Tibial nerve (tissue), 4 donors: ENCODE measurements at regions not wholly inside any gene's neighbourhood (a gene's known extent, or its start where the extent isn't known, plus 50 kb on each side); places are given as distances from the start of the nearest gene placed in this dataset.

Source experiments
- DNase-seq, 2 donors: peaks; one replicate each; pipeline ENCODE4 v3.0.0-alpha.2; 2019; ENCODE audit warnings: low spot score in 2 of 2
- H3K27ac ChIP-seq, 4 donors: fragments of 200-600 bp; sonication (generic) in 3 of 4; one replicate each; pipeline ENCODE4 v1.5.1; 2017 to 2019; ENCODE audit warnings: mild to moderate bottlenecking in 1 of 4
- H3K27me3 ChIP-seq, 2 donors: fragments of 200-600 bp; sonication (generic) in 1 of 2; one replicate each; pipeline versions ENCODE4 v1.5.1 to v1.6.0; 2017 to 2019
- H3K36me3 ChIP-seq, 3 donors: fragments of 200-600 bp; sonication (generic); one replicate each; pipeline ENCODE4 v1.5.1; 2018 to 2019
- H3K4me1 ChIP-seq, 4 donors: fragments of 200-600 bp; sonication (generic) in 3 of 4; one replicate each; pipeline ENCODE4 v1.5.1; 2017 to 2019
- H3K4me3 ChIP-seq, 4 donors: fragments of 200-600 bp; sonication (generic) in 3 of 4; one replicate each; pipeline ENCODE4 v1.5.1; 2017 to 2019; ENCODE audit warnings: mild to moderate bottlenecking in 1 of 4, moderate library complexity in 1 of 4
- H3K9me3 ChIP-seq, 4 donors: fragments of 200-600 bp; sonication (generic) in 3 of 4; one replicate each; pipeline ENCODE4 v1.5.1; 2017 to 2019
- EP300 ChIP-seq, 2 donors: sonication (generic); formaldehyde crosslinking; IDR thresholded peaks; one replicate each; pipeline ENCODE4 v1.6.1; 2017; ENCODE audit warnings: antibody characterized with exemption in 2 of 2, mild to moderate bottlenecking in 1 of 2
- POLR2A ChIP-seq, 2 donors: fragments of 450-650 bp; IDR thresholded peaks; one replicate each; pipeline ENCODE4 v1.6.1; 2017; ENCODE audit warnings: antibody characterized with exemption in 2 of 2, mild to moderate bottlenecking in 2 of 2, moderate library complexity in 2 of 2
- WGBS, 2 donors: methylation state at CpG; one replicate each; pipeline ENCODE4 v1.1.5; 2018; 5-methylcytosine and 5-hydroxymethylcytosine counted together
- TF ChIP-seq, protein P1 (sequence below), 5 experiments: fragments of 200-600 bp in 3 of 5; fragments of 450-650 bp in 2 of 5; sonication (generic) in 3 of 5; IDR thresholded peaks; one replicate each; pipeline ENCODE4 v1.5.1; 2016 to 2019; ENCODE audit warnings: antibody characterized with exemption in 5 of 5, mild to moderate bottlenecking in 3 of 5, moderate library complexity in 2 of 5

DNA sequence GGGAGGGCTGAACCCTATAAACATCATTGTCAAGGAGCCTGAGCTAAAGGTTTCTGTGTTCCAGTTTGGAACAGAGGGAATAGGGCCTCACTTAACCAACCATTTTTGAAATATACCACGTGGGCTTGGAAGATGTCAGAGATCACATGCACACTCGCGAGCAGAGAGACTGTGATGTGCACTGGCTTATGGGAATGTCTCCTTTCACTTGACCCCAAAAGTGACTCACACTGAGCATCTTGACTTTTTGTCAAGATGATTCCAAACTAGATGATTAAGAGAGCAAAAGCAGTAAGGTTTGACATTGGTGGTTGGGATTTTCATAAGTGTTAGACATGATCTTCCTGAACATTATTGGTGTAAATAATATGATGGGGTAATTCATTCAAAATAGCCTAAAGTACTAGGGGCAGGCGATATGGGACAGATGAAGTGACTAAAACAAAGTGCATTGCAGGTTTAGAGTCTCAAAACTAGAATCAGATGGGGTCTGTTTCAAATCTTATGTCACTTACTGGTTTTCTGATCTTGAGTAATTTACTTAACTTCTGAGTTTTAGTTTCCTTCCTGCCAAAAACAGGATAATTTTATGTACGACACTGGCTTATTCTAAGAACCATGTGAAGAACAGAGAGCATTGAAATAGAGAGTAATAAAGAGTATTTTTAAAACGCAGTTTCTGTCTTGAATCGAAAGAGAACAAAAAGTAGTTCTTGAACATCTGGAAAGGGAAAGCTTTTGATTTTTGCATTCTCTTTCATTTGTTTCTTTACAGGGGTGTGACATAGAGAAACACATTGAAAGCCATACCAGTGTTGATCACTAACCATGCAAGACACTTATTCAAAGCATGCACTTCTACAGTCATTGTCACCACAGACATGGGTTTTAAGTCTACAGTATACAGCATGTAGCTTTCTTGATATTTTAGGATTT is 383.0 kb downstream of the DIRAS2 start:
- DNase-seq, result no peak
- WGBS, 2 donors, result 50 to 61% methylated on average over 7 of the region's 7 CpGs
- no peaks in the 10 kb centered on the region for H3K36me3 ChIP-seq
- no peak overlapping the region for H3K4me3 ChIP-seq
- no peaks in the 10 kb centered on the region for H3K4me1 ChIP-seq
- TF ChIP-seq, protein P1, sequence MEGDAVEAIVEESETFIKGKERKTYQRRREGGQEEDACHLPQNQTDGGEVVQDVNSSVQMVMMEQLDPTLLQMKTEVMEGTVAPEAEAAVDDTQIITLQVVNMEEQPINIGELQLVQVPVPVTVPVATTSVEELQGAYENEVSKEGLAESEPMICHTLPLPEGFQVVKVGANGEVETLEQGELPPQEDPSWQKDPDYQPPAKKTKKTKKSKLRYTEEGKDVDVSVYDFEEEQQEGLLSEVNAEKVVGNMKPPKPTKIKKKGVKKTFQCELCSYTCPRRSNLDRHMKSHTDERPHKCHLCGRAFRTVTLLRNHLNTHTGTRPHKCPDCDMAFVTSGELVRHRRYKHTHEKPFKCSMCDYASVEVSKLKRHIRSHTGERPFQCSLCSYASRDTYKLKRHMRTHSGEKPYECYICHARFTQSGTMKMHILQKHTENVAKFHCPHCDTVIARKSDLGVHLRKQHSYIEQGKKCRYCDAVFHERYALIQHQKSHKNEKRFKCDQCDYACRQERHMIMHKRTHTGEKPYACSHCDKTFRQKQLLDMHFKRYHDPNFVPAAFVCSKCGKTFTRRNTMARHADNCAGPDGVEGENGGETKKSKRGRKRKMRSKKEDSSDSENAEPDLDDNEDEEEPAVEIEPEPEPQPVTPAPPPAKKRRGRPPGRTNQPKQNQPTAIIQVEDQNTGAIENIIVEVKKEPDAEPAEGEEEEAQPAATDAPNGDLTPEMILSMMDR (IDR thresholded peaks at IDR 0.05), result no peak
- TF ChIP-seq EP300 (IDR thresholded peaks at IDR 0.05) (no peak), POLR2A (IDR thresholded peaks at IDR 0.05) (no peak)
- no peaks in the 10 kb centered on the region for H3K27me3 ChIP-seq
- H3K9me3 ChIP-seq, result peaks cover 0 to 23% (median 0%) of the 10 kb centered on the region in 4 donors
- no peak overlapping the region for H3K27ac ChIP-seq

DNA sequence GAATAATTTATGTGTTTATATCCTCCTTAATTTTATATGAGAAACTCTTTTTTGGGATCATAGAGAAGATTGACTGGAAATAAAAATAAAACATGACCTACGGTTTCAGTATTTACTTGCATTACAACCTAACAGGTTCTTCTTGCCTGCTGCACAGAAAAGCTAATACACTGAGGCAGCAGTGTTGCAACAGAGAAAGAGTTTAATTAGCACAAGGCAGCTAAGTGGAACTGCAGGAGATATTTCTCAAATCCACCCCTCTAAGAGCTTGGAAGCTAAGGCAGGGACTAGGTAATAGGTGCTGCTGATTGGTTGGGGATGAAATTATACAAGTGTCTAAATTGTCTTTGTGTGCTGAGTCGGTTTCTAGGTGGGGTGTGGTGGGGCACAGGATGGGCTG is 380.9 kb downstream of the DIRAS2 start:
- H3K4me3 ChIP-seq, result no peak overlapping the region
- no peaks in the 10 kb centered on the region for H3K27me3 ChIP-seq
- no peak overlapping the region for H3K27ac ChIP-seq
- WGBS, 2 donors, result 87 to 89% methylated on average over 2 of the region's 2 CpGs
- H3K36me3 ChIP-seq, result no peaks in the 10 kb centered on the region
- TF ChIP-seq, protein P1 (IDR thresholded peaks at IDR 0.05), result no peak
- TF ChIP-seq EP300 (IDR thresholded peaks at IDR 0.05) (no peak), POLR2A (IDR thresholded peaks at IDR 0.05) (no peak)
- peaks cover 0 to 23% (median 0%) of the 10 kb centered on the region in 4 donors for H3K9me3 ChIP-seq
- no peaks in the 10 kb centered on the region for H3K4me1 ChIP-seq
- DNase-seq, result no peak

DNA sequence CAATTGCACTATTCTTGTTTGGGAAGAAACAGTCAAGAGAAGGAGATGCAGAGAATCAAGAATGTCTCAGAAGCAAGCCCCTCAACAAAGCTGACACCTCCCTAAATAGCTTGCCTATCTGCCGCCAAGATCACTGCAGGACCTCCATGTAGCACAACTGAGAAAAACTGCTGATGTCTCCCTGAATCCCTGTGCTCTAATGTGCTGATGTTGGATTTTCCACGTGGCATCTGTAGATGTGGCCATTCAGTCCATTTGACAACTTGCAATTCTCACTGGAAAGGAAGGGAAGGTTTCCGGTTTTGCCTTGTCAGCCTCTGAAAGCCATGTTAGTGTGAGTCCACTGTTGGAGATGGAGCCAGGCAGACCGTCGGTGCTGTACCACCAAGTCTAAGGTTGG is 374.0 kb downstream of the DIRAS2 start:
- Histone ChIP-seq H3K4me1 (no peaks in the 10 kb centered on the region), H3K9me3 (no peaks in the 10 kb centered on the region), H3K36me3 (no peaks in the 10 kb centered on the region), H3K27ac (no peak overlapping the region), H3K27me3 (no peaks in the 10 kb centered on the region), H3K4me3 (no peak overlapping the region)
- no peak for DNase-seq
- TF ChIP-seq, protein P1 (IDR thresholded peaks at IDR 0.05), result no peak
- TF ChIP-seq EP300 (IDR thresholded peaks at IDR 0.05) (no peak), POLR2A (IDR thresholded peaks at IDR 0.05) (no peak)
- WGBS, 2 donors, result 58 to 68% methylated on average over 5 of the region's 5 CpGs

DNA sequence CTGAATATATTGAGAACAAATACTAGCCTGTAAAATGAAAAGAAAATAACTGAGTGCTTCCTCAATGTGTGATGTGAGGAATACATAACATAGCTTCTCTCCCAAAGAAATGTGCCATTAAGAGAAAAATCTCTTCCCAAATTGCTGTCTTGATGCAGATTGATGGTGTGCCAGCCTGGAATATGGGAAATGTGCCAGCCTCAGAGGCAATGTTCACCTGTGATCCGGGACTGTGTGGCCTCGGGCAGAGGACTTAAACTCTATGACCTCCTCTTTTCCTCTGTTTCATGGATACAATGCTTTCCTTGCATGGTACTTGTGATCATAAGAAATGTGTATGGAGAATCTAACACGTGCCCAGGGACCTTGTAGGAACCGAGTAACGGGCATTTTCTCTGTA is 370.9 kb downstream of the DIRAS2 start:
- Histone ChIP-seq H3K4me1 (no peaks in the 10 kb centered on the region), H3K9me3 (no peaks in the 10 kb centered on the region), H3K4me3 (no peak overlapping the region), H3K27me3 (no peaks in the 10 kb centered on the region), H3K27ac (no peak overlapping the region), H3K36me3 (no peaks in the 10 kb centered on the region)
- no peak for TF ChIP-seq EP300 (IDR thresholded peaks at IDR 0.05)
- TF ChIP-seq, protein P1 (IDR thresholded peaks at IDR 0.05), result no peak
- no peak for TF ChIP-seq POLR2A (IDR thresholded peaks at IDR 0.05)
- 50 to 52% methylated on average over 5 of the region's 5 CpGs for WGBS, 2 donors
- no peak for DNase-seq

DNA sequence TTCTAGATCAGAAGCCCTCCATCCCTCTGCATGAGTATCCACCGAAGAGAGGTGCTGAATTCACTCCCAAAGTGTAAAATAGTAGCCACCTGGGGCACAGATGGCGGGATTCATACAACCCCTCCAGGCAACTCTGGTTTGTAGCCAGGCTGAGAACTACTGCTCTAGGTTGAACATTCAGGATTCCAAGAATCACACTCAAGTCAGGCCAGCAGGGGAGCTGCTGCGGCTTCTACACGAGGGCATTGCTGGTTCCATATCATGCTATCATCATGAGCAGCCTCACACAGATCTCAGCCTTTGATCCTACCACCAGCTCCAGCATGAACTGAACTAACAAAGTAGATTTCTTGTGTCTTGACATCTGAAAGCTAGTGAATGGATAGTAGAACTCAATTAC is 367.9 kb downstream of the DIRAS2 start:
- H3K4me1 ChIP-seq, result no peaks in the 10 kb centered on the region
- H3K27ac ChIP-seq, result no peak overlapping the region
- H3K27me3 ChIP-seq, result no peaks in the 10 kb centered on the region
- TF ChIP-seq, protein P1 (IDR thresholded peaks at IDR 0.05), result no peak
- 84 to 85% methylated on average over 4 of the region's 4 CpGs for WGBS, 2 donors
- no peaks in the 10 kb centered on the region for H3K36me3 ChIP-seq
- H3K9me3 ChIP-seq, result no peaks in the 10 kb centered on the region
- DNase-seq, result no peak
- H3K4me3 ChIP-seq, result no peak overlapping the region
